RWPE1 (cell line): ENCODE measurements at regions not wholly inside any gene's neighbourhood (a gene's known extent, or its start where the extent isn't known, plus 50 kb on each side); places are given as distances from the start of the nearest gene placed in this dataset.

ENCODE experiments used
- CTCF ChIA-PET: fragments of 350-600 bp; sonication (Branson Sonifier 250); formaldehyde crosslinking; extraction: SDS; loops from one replicate; lab custom pipeline; 2021; lab: Yijun Ruan, JAX
- POLR2A ChIA-PET: fragments of 400-600 bp; formaldehyde crosslinking; extraction: SDS; loops from one replicate; lab custom pipeline; 2020; ENCODE audit warnings: antibody characterized with exemption; ENCODE audit not compliant: low non-redundant PET; lab: Yijun Ruan, JAX
- DNase-seq: peaks from one replicate; pipeline ENCODE4 v3.0.0; 2012; ENCODE audit warnings: low spot score
- H3K27ac ChIP-seq: fragments of 450-650 bp; 2 replicates; pipeline ENCODE4 v1.5.1; 2017
- TF ChIP-seq, protein P1 (sequence below): fragments of 450-650 bp; conservative IDR thresholded peaks from 2 replicates; pipeline ENCODE4 v1.5.1; 2017; ENCODE audit warnings: low read depth, mild to moderate bottlenecking

- CTCF ChIA-PET: no interaction called here
- TF ChIP-seq, protein P1, sequence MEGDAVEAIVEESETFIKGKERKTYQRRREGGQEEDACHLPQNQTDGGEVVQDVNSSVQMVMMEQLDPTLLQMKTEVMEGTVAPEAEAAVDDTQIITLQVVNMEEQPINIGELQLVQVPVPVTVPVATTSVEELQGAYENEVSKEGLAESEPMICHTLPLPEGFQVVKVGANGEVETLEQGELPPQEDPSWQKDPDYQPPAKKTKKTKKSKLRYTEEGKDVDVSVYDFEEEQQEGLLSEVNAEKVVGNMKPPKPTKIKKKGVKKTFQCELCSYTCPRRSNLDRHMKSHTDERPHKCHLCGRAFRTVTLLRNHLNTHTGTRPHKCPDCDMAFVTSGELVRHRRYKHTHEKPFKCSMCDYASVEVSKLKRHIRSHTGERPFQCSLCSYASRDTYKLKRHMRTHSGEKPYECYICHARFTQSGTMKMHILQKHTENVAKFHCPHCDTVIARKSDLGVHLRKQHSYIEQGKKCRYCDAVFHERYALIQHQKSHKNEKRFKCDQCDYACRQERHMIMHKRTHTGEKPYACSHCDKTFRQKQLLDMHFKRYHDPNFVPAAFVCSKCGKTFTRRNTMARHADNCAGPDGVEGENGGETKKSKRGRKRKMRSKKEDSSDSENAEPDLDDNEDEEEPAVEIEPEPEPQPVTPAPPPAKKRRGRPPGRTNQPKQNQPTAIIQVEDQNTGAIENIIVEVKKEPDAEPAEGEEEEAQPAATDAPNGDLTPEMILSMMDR: no peak
- POLR2A ChIA-PET: no interaction called here
Observed at GRCh38 chr6:117022774-117023173, 145.7 kb downstream of the RFX6 start.

GRCh38 chr6:117025310-117025709 lies 148.3 kb downstream of the RFX6 start:
- ChIA-PET CTCF (interaction anchor here (0.6 to 0.7 kb wide), 2 partner anchors 178 to 1035 kb away, joined by 3 to 4 read pairs; no protein-coding TSS in a partner anchor), POLR2A (no interaction called here)
- no peak for DNase-seq

More at GRCh38 chr6:117022774-117023173, 145.7 kb downstream of the RFX6 start:
- no peak overlapping the region for H3K27ac ChIP-seq
- DNase-seq: no peak

GRCh38 chr6:117028256-117028655 lies 151.2 kb downstream of the RFX6 start:
- TF ChIP-seq, protein P1: no peak
- CTCF ChIA-PET: no interaction called here
- no peak for DNase-seq
- H3K27ac ChIP-seq: no peak overlapping the region
- POLR2A ChIA-PET: no interaction called here

More at GRCh38 chr6:117025310-117025709, 148.3 kb downstream of the RFX6 start:
- H3K27ac ChIP-seq: no peak overlapping the region
- TF ChIP-seq, protein P1: no peak

DNA sequence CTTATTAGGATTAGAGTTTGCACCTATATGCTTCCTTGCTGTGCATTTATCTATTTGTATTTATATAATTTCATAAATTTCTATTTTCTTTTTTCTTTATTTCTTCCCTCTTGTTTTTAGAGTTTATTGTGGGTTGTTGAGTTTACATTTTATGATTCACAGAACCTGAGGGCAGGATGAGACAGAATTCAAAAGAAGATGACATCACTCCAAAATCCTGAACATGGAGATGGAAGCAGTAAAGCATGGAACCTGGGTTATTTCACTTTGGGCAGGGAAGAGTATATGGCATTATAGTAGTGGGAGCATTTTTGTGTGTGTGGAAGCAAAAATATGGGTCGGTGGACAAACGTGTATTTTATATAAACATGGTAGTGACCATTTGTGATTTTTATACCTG lies 157.5 kb downstream of the RFX6 start:
- ChIA-PET CTCF (interaction anchor here (0.6 kb wide), 1 partner anchor 23 kb away, joined by 8 read pairs; no protein-coding TSS in a partner anchor), POLR2A (no interaction called here)
- no peak for DNase-seq
- no peak overlapping the region for H3K27ac ChIP-seq
- TF ChIP-seq, protein P1: no peak

- CTCF ChIA-PET: no interaction called here
- no peak overlapping the region for H3K27ac ChIP-seq
- DNase-seq: no peak
- POLR2A ChIA-PET: no interaction called here
- TF ChIP-seq, protein P1: no peak
Observed at GRCh38 chr6:117034971-117035370, 157.9 kb downstream of the RFX6 start.

DNA sequence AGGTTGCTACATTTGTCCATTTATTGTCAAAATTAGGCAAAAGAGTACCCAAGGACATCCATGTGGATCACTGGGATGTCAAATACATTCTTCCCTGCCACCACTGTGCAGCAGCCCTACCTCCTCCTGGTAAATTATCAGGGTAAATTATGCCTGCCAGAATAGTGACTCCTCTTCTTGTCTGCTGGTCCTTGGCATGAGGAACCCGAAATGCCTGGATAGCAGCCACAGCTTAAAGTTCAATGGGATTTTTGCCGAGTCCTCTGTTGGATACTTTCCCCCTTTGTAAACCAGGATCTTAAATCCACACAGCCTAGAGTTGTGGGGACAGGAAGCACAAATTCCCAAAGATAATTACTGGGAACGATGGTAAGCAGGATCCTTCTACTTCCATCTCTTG lies 173.3 kb downstream of the RFX6 start:
- CTCF ChIA-PET: no interaction called here
- DNase-seq: no peak
- POLR2A ChIA-PET: interaction anchor here (0.5 kb wide), 1 partner anchor 1803 kb away, joined by 3 read pairs; no protein-coding TSS in a partner anchor
- TF ChIP-seq, protein P1: no peak
- no peak overlapping the region for H3K27ac ChIP-seq
